ENCODE measurements at regions not wholly inside any gene's neighbourhood (a gene's known extent, or its start where the extent isn't known, plus 50 kb on each side); places are given as distances from the start of the nearest gene placed in this dataset.

DNA sequence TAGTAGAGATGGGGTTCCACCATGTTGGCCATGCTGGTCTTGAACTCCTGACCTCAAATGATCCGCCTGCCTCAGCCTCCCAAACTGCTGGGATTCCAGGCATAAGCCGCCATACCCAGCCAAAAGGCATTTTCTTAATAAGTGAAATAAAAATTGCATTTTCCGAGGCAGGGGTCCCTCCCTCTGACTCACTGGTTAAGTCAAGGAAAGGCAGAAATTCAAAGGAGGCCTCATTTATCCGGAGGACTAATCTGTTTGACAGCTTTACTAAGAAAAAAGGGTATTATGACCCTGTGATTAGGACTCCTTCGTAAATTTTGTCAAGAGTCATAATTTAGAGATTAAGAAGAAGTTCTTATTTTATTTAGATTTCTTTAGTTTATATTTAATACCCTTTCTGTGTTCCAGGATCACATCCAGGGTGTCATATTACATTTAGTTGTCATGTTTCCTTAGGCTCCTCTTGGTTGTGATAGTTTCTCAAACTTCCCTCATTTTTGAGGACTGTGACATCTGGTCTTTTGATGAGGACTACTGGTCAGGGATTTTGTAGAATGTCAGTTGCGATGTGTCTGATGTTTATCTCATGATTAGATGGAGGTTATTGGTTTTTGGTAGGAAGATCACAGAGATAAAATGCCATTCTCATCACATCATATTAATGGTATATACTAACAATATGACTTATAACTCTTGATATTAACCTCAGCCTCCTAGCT, 753.7 kb upstream of the AMOT start:
- no peak overlapping the region for H3K9ac ChIP-seq (ENCODE audit: low read length)
- no peak overlapping the region for H3K4me2 ChIP-seq (ENCODE audit: low read depth, low read length, poor library complexity, severe bottlenecking)
- H3K4me3 ChIP-seq (ENCODE audit: insufficient read depth, low read length, poor library complexity, severe bottlenecking): no peak overlapping the region
- H3K9me2 ChIP-seq (replicated peaks; ENCODE audit: insufficient read depth, low read length): no peaks in the 10 kb centered on the region
- no peak overlapping the region for H2AFZ ChIP-seq (ENCODE audit: low read depth, low read length, severe bottlenecking)
- TF ChIP-seq CTCF (IDR thresholded peaks at IDR 0.05; ENCODE audit: insufficient read depth, low read length, poor library complexity, severe bottlenecking) (no peak), EZH2phosphoT487 (conservative IDR thresholded peaks at IDR 0.05; ENCODE audit: low read length) (no peak)
- no peaks in the 10 kb centered on the region for H3K9me3 ChIP-seq (ENCODE audit: insufficient read depth, low read length)
- no peaks in the 10 kb centered on the region for H3K36me3 ChIP-seq (ENCODE audit: low read length)
- no peak overlapping the region for H3K27ac ChIP-seq (ENCODE audit: low read depth, low read length)
- H3K79me2 ChIP-seq (ENCODE audit: insufficient read depth, low read length): no peaks in the 10 kb centered on the region
- no peaks in the 10 kb centered on the region for H3K27me3 ChIP-seq (ENCODE audit: low read length)
- no peaks in the 10 kb centered on the region for H3F3A ChIP-seq (ENCODE audit: insufficient read depth)
- H4K20me1 ChIP-seq (ENCODE audit: low read depth, low read length): no peaks in the 10 kb centered on the region

- H3K4me3 ChIP-seq (ENCODE audit: insufficient read depth, low read length, poor library complexity, severe bottlenecking): no peak overlapping the region
- no peaks in the 10 kb centered on the region for H3K9me3 ChIP-seq (ENCODE audit: insufficient read depth, low read length)
- TF ChIP-seq EZH2phosphoT487 (conservative IDR thresholded peaks at IDR 0.05; ENCODE audit: low read length) (no peak), CTCF (IDR thresholded peaks at IDR 0.05; ENCODE audit: insufficient read depth, low read length, poor library complexity, severe bottlenecking) (no peak)
- H3K36me3 ChIP-seq (ENCODE audit: low read length): no peaks in the 10 kb centered on the region
- no peaks in the 10 kb centered on the region for H4K20me1 ChIP-seq (ENCODE audit: low read depth, low read length)
- H3K27me3 ChIP-seq (ENCODE audit: low read length): no peaks in the 10 kb centered on the region
- H3K79me2 ChIP-seq (ENCODE audit: insufficient read depth, low read length): no peaks in the 10 kb centered on the region
- no peak overlapping the region for H2AFZ ChIP-seq (ENCODE audit: low read depth, low read length, severe bottlenecking)
- H3F3A ChIP-seq (ENCODE audit: insufficient read depth): no peaks in the 10 kb centered on the region
- no peak overlapping the region for H3K4me2 ChIP-seq (ENCODE audit: low read depth, low read length, poor library complexity, severe bottlenecking)
- H3K27ac ChIP-seq (ENCODE audit: low read depth, low read length): no peak overlapping the region
- no peaks in the 10 kb centered on the region for H3K9me2 ChIP-seq (replicated peaks; ENCODE audit: insufficient read depth, low read length)
- H3K9ac ChIP-seq (ENCODE audit: low read length): no peak overlapping the region
Measured at GRCh38 chrX:113586281-113586898, 745.8 kb upstream of the AMOT start.

DNA sequence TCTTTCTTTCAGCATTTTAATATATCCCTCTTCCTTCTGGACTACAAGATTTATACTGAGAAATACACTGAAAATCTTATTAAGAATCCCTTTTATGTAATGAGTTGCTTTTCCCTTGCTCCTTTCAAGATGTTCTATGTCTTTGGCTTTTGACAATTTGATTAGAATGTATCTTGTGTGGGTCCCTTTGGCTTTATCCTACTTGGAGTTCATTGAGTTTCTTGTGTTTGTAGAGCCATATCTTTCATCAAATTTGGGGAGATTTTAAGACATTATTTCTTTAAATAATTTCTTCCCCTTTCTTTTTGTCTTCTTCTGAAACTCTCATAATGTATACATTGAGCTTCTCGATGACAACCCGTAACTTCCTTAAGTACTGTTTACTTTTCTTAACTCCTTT, 739.9 kb upstream of the AMOT start:
- Histone ChIP-seq H3K4me3 (ENCODE audit: insufficient read depth, low read length, poor library complexity, severe bottlenecking) (no peak overlapping the region), H3F3A (ENCODE audit: insufficient read depth) (no peaks in the 10 kb centered on the region), H3K9ac (ENCODE audit: low read length) (no peak overlapping the region), H3K36me3 (ENCODE audit: low read length) (no peaks in the 10 kb centered on the region), H3K27ac (ENCODE audit: low read depth, low read length) (no peak overlapping the region), H3K4me2 (ENCODE audit: low read depth, low read length, poor library complexity, severe bottlenecking) (no peak overlapping the region), H3K9me3 (ENCODE audit: insufficient read depth, low read length) (no peaks in the 10 kb centered on the region), H4K20me1 (ENCODE audit: low read depth, low read length) (no peaks in the 10 kb centered on the region), H3K27me3 (ENCODE audit: low read length) (no peaks in the 10 kb centered on the region), H2AFZ (ENCODE audit: low read depth, low read length, severe bottlenecking) (no peak overlapping the region), H3K9me2 (replicated peaks; ENCODE audit: insufficient read depth, low read length) (no peaks in the 10 kb centered on the region), H3K79me2 (ENCODE audit: insufficient read depth, low read length) (no peaks in the 10 kb centered on the region)
- no peak for TF ChIP-seq CTCF (IDR thresholded peaks at IDR 0.05; ENCODE audit: insufficient read depth, low read length, poor library complexity, severe bottlenecking)
- TF ChIP-seq EZH2phosphoT487 (conservative IDR thresholded peaks at IDR 0.05; ENCODE audit: low read length): no peak
